Fibroblast of villous mesenchyme (primary cell): ENCODE measurements at regions not wholly inside any gene's neighbourhood (a gene's known extent, or its start where the extent isn't known, plus 50 kb on each side); places are given as distances from the start of the nearest gene placed in this dataset.

Experiments used
- DNase-seq: peaks from one replicate; pipeline ENCODE4 v3.0.0-alpha.2; 2010; ENCODE audit warnings: low read depth
- H3K4me3 ChIP-seq: 2 replicates; pipeline ENCODE4 v1.5.1; 2011; ENCODE audit warnings: low read depth, mild to moderate bottlenecking, low read length
- TF ChIP-seq, protein P1 (sequence below): IDR thresholded peaks from 2 replicates; pipeline ENCODE4 v1.5.1; 2012; ENCODE audit warnings: low read depth, mild to moderate bottlenecking, low read length; ENCODE audit not compliant: insufficient read depth

DNA sequence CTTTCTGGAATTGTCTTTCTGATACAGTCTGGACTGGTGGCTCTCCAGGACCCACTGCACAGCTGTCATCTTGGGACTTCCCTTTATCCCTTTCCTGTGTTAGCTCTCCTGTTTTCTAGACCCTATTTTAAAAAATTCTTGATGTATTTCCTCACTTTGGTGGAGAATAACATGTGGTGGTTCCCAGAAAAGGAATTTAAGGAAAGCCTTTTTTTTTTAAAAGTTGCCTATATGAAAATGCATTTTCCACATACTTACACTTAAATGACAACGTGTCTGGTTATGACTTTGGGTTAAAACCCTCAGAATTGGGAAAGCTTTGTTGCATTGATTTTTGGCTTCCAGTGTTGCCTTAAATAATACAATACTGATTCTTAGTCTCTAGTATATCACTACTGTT is 400.7 kb downstream of the TMEM135 start:
- DNase-seq: no peak
- H3K4me3 ChIP-seq: no peak overlapping the region
- TF ChIP-seq, protein P1, sequence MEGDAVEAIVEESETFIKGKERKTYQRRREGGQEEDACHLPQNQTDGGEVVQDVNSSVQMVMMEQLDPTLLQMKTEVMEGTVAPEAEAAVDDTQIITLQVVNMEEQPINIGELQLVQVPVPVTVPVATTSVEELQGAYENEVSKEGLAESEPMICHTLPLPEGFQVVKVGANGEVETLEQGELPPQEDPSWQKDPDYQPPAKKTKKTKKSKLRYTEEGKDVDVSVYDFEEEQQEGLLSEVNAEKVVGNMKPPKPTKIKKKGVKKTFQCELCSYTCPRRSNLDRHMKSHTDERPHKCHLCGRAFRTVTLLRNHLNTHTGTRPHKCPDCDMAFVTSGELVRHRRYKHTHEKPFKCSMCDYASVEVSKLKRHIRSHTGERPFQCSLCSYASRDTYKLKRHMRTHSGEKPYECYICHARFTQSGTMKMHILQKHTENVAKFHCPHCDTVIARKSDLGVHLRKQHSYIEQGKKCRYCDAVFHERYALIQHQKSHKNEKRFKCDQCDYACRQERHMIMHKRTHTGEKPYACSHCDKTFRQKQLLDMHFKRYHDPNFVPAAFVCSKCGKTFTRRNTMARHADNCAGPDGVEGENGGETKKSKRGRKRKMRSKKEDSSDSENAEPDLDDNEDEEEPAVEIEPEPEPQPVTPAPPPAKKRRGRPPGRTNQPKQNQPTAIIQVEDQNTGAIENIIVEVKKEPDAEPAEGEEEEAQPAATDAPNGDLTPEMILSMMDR: no peak

- TF ChIP-seq, protein P1: no peak
- no peak overlapping the region for H3K4me3 ChIP-seq
- peak; percentile 47 for DNase-seq
These were observed 400.1 kb downstream of the TMEM135 start for GRCh38 chr11:87437844-87438223.

GRCh38 chr11:87437133-87437843 is 399.6 kb downstream of the TMEM135 start:
- TF ChIP-seq, protein P1: no peak
- H3K4me3 ChIP-seq: no peak overlapping the region
- no peak for DNase-seq

GRCh38 chr11:87432022-87432421 is 394.3 kb downstream of the TMEM135 start:
- peak; percentile 73 for DNase-seq
- TF ChIP-seq, protein P1: no peak
- no peak overlapping the region for H3K4me3 ChIP-seq

DNA sequence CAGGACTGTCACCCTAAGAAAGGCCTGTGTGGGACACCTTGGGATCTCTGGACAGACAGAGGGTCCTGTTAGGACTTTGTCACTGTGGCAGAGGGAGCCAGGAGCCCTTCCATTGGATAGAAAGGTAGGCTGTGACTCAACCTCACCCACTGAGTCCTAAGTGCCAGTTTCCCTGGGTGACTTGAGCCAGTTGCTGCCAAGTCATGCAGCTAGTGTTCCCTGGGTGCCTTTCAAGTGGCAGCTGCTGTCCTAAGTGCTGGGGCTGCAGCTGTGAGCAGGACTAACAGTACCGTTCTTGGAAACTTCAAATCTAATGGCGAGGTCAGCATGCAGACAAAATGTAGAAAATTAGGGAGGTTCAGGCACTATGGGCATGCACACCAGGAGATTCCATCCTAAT is 393.7 kb downstream of the TMEM135 start:
- TF ChIP-seq, protein P1: no peak
- DNase-seq: no peak

GRCh38 chr11:87430821-87431220 is 393.1 kb downstream of the TMEM135 start:
- no peak for DNase-seq
- TF ChIP-seq, protein P1: no peak
- H3K4me3 ChIP-seq: no peak overlapping the region

More for the DNA sequence above, 393.7 kb downstream of the TMEM135 start:
- no peak overlapping the region for H3K4me3 ChIP-seq

DNA sequence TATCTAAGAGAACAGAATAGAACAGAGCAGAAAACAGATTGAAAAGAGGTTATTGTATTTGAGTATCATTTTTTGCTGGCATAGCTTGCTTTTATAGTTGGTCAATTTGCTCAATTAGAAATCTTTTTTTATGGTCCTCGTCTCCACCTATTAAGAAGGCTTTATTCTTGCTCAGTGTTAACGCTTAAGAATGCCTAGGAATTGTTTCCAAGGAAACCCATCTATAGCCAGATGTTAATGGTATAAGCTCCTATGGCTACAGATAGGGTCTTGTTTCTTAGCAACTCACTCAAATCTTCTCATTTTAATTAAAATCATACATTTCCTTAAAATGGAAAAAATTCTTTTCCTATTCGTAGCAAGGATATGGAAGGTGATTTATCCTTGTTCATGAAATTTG is 392.3 kb downstream of the TMEM135 start:
- no peak for DNase-seq
- H3K4me3 ChIP-seq: no peak overlapping the region
- TF ChIP-seq, protein P1: no peak
